Gastrocnemius medialis (tissue), 4 donors: ENCODE measurements at regions not wholly inside any gene's neighbourhood (a gene's known extent, or its start where the extent isn't known, plus 50 kb on each side); places are given as distances from the start of the nearest gene placed in this dataset.

Experiments
- ATAC-seq, 2 donors: fragments of 150-250 bp; one replicate each; pipeline ENCODE4 v1.9.1; 2016
- DNase-seq, 2 donors: peaks; one replicate each; pipeline ENCODE4 v3.0.0-alpha.2; 2019
- H3K27ac ChIP-seq, 4 donors: fragments of 200-600 bp; sonication (generic); 1 replicate in 1 of 4; 2 replicates in 3 of 4; pipeline ENCODE4 v1.5.1; 2016 to 2018; ENCODE audit warnings: mild to moderate bottlenecking in 2 of 4, moderate library complexity in 1 of 4
- H3K27me3 ChIP-seq, 3 donors: fragments of 200-600 bp; sonication (generic) in 2 of 3; 1 replicate in 1 of 3; 2 replicates in 2 of 3; pipeline versions ENCODE4 v1.5.1 to v1.6.0; 2016 to 2019; ENCODE audit warnings: mild to moderate bottlenecking in 1 of 3, moderate library complexity in 1 of 3
- H3K36me3 ChIP-seq, 2 donors: fragments of 200-600 bp; sonication (generic) in 1 of 2; one replicate each; pipeline ENCODE4 v1.5.1; 2017 to 2018
- H3K4me1 ChIP-seq, 2 donors: fragments of 200-600 bp; sonication (generic) in 1 of 2; one replicate each; pipeline ENCODE4 v1.5.1; 2016 to 2017; ENCODE audit warnings: mild to moderate bottlenecking in 2 of 2
- H3K4me3 ChIP-seq, 4 donors: fragments of 200-600 bp; sonication (generic) in 3 of 4; 1 replicate in 1 of 4; 2 replicates in 3 of 4; pipeline ENCODE4 v1.5.1; 2016 to 2019; ENCODE audit warnings: mild to moderate bottlenecking in 2 of 4
- H3K9me3 ChIP-seq, 3 donors: fragments of 200-600 bp; sonication (generic) in 2 of 3; 1 replicate in 1 of 3; 2 replicates in 2 of 3; pipeline ENCODE4 v1.5.1; 2016 to 2019
- CTCF ChIP-seq, 5 experiments: fragments of 450-650 bp in 3 of 5; fragments of 200-600 bp in 2 of 5; sonication (generic) in 2 of 5; IDR thresholded peaks in 4 of 5; conservative IDR thresholded peaks in 1 of 5; 1 replicate in 4 of 5; 2 replicates in 1 of 5; pipeline ENCODE4 v1.5.1; 2016 to 2019; ENCODE audit warnings: antibody characterized with exemption in 5 of 5, mild to moderate bottlenecking in 3 of 5, moderate library complexity in 3 of 5
- POLR2A ChIP-seq, 2 donors: fragments of 450-650 bp; IDR thresholded peaks; one replicate each; pipeline ENCODE4 v1.6.1; 2017; ENCODE audit warnings: antibody characterized with exemption in 2 of 2, mild to moderate bottlenecking in 2 of 2, moderate library complexity in 2 of 2
- in situ Hi-C, 4 donors: fragments of 200-750 bp; cut with MboI; loops; one replicate each; pipeline versions ENCODE4 v1.15.0 to v1.8.0; 2017; ENCODE audit warnings: low sequenced_read_pairs in 4 of 4
- intact Hi-C: fragments of 100-400 bp; cut with DNase I; formaldehyde crosslinking; loops from one replicate; pipeline ENCODE4 v1.15.1; 2023; ENCODE audit warnings: low total_unique reads

DNA sequence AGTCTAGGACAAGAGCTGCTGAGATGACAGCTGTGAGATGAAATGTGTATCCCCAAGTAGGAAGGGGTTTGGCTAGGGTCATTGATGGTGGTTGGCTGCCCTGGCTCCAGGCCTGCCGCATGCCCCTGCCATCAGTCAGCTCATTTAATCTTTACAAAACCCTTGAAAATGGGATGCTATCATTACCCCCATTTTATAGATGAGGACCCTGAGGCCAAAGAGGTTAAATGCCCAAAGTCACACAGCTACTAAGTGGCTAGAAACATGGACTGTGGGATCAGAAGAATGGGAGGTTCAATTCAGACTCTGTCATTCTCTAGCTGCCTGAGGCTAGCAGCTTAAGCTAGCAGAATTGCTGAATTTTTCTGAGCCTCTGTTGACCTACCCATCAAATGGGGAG, 198.8 kb downstream of the MAF start:
- H3K27ac ChIP-seq = no peak overlapping the region
- DNase-seq (no peak), ATAC-seq (no peak)
- in situ Hi-C loops = no loop called here
- no peaks in the 10 kb centered on the region for H3K9me3 ChIP-seq
- no peaks in the 10 kb centered on the region for H3K27me3 ChIP-seq
- TF ChIP-seq CTCF (IDR thresholded peaks at IDR 0.05 in 4 of 5, conservative IDR thresholded peaks at IDR 0.05 in 1 of 5) (no peak), POLR2A (IDR thresholded peaks at IDR 0.05) (no peak)
- H3K4me3 ChIP-seq = no peak overlapping the region
- intact Hi-C loops = no loop called here
- no peaks in the 10 kb centered on the region for H3K4me1 ChIP-seq
- H3K36me3 ChIP-seq = no peaks in the 10 kb centered on the region

GRCh38 chr16:79401157-79401556, 199.4 kb downstream of the MAF start:
- ATAC-seq (no peak), DNase-seq (no peak)
- no peak overlapping the region for H3K4me3 ChIP-seq
- no peaks in the 10 kb centered on the region for H3K27me3 ChIP-seq
- H3K27ac ChIP-seq = no peak overlapping the region
- H3K36me3 ChIP-seq = no peaks in the 10 kb centered on the region
- intact Hi-C loops (no loop called here), in situ Hi-C loops (no loop called here)
- no peaks in the 10 kb centered on the region for H3K9me3 ChIP-seq
- no peaks in the 10 kb centered on the region for H3K4me1 ChIP-seq
- no peak for TF ChIP-seq POLR2A (IDR thresholded peaks at IDR 0.05)
- no peak for TF ChIP-seq CTCF (IDR thresholded peaks at IDR 0.05 in 4 of 5, conservative IDR thresholded peaks at IDR 0.05 in 1 of 5)

GRCh38 chr16:79400462-79401149, 199.9 kb downstream of the MAF start:
- Histone ChIP-seq H3K36me3 (no peaks in the 10 kb centered on the region), H3K4me1 (no peaks in the 10 kb centered on the region), H3K27ac (no peak overlapping the region), H3K27me3 (no peaks in the 10 kb centered on the region), H3K9me3 (no peaks in the 10 kb centered on the region), H3K4me3 (no peak overlapping the region)
- intact Hi-C loops = no loop called here
- no peak for DNase-seq
- no peak for ATAC-seq
- in situ Hi-C loops = no loop called here
- TF ChIP-seq CTCF (IDR thresholded peaks at IDR 0.05 in 4 of 5, conservative IDR thresholded peaks at IDR 0.05 in 1 of 5) = no peak

DNA sequence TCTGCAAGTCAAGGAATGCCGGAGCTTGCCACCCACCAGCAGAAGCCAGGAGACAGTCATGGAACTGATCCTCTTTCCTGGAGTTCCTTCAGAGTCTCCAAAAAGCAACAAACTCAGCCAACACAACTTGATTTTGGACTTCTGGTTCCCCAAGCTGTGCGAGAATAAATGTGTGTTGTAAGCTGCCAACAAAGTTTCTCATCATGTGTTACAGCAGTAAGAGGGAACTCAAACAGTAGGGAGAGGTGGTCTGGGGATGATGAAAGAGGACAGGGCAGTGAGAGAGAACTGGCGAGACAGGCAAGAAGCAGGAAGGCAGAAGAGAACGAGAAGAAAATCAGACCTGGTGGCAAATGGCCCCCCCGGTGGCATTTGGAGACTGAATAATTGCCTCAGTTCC, 204.9 kb downstream of the MAF start:
- H3K9me3 ChIP-seq = no peaks in the 10 kb centered on the region
- H3K4me1 ChIP-seq = peaks cover 0 to under 1% of the 10 kb centered on the region in 2 donors
- H3K27ac ChIP-seq = no peak overlapping the region
- intact Hi-C loops (no loop called here), in situ Hi-C loops (no loop called here)
- ATAC-seq (no peak), DNase-seq (no peak)
- H3K27me3 ChIP-seq = no peaks in the 10 kb centered on the region
- H3K4me3 ChIP-seq = no peak overlapping the region
- no peak for TF ChIP-seq POLR2A (IDR thresholded peaks at IDR 0.05)
- TF ChIP-seq CTCF (IDR thresholded peaks at IDR 0.05 in 4 of 5, conservative IDR thresholded peaks at IDR 0.05 in 1 of 5) = no peak
- no peaks in the 10 kb centered on the region for H3K36me3 ChIP-seq

DNA sequence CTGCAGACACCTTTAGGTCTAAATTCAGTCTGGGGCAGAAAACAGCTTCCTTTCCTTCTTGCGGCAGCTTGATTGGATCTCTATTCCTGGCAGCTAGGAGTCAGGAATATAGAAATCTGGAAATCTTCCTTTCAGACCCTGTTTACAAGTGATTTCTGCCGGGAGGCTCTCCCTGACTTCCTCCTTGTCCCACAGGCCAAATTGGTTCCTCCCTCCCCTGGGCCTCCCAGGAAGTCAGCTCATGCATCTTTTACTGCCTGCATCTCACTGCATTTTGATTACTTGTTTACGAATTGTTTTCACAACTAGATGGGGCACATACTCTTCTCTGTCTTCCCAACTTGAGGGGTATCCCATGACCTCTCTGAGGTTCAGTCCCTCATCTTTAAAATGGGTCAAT, 206.3 kb downstream of the MAF start:
- intact Hi-C loops (no loop called here), in situ Hi-C loops (no loop called here)
- H3K4me1 ChIP-seq = peaks cover 0 to 7% of the 10 kb centered on the region in 2 donors
- ATAC-seq (no peak), DNase-seq (no peak)
- H3K9me3 ChIP-seq = no peaks in the 10 kb centered on the region
- H3K36me3 ChIP-seq = no peaks in the 10 kb centered on the region
- TF ChIP-seq CTCF (IDR thresholded peaks at IDR 0.05 in 4 of 5, conservative IDR thresholded peaks at IDR 0.05 in 1 of 5) (no peak), POLR2A (IDR thresholded peaks at IDR 0.05) (no peak)
- no peak overlapping the region for H3K4me3 ChIP-seq
- H3K27me3 ChIP-seq = no peaks in the 10 kb centered on the region
- H3K27ac ChIP-seq = no peak overlapping the region
